GM18867 (cell line): ENCODE measurements at regions not wholly inside any gene's neighbourhood (a gene's known extent, or its start where the extent isn't known, plus 50 kb on each side); places are given as distances from the start of the nearest gene placed in this dataset.
"Not testable (repeated sequence)": the region's sequence is repeated elsewhere in the genome, so short reads cannot be mapped to it uniquely, and the experiment has no call there.

ENCODE experiments used
- ATAC-seq: cut with Tn5 transposase; IDR thresholded peaks from one replicate; pipeline ENCODE4 v1.9.1; 2021; ENCODE audit warnings: mild to moderate bottlenecking, moderate library complexity; ENCODE audit not compliant: unreplicated experiment

- ATAC-seq = peak; percentile 80
Observed at GRCh38 chr4:116702949-116703348, 382.4 kb downstream of the TRAM1L1 start.

DNA sequence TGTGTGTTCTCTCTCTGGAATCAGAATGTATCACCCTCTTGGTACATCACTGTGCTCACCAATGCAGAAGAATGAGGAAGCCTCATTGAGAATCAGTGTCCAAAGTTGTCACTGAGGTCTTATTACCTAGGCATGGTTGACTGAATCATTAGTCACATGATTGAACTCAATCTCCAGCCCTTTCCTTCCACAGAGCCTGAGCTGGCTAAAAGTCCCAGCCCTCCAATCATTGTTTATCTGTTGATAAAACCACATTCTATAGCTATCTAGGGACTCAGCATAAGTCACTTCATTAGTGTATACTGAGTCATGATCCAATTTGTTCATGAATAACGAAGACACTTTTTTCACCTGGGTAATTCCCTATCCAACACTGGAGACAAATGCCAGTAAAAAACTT, 396.8 kb downstream of the TRAM1L1 start:
- ATAC-seq = no peak

DNA sequence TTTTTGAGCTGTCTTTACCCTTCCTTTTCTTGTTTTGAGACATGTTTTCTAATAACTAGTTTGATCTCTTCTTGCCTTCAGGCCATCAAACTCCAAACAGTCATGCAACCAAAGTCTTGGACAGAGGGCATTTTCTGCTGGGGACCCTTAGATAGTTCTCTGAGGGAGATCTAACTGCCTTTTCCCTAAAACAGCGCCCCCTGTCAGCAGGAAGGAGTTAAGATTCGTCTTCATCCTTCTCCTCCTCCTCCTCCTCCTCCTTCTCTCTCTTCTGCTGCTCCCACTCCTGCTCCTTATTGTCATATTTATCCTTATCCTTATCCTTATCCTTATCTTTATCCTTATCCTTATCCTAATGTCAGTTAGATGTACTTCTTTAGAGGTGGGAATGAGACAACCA, 417.2 kb downstream of the TRAM1L1 start:
- no peak for ATAC-seq

GRCh38 chr4:116665716-116666115, 419.7 kb downstream of the TRAM1L1 start:
- no peak for ATAC-seq

- ATAC-seq = no peak
Observed at GRCh38 chr4:116664198-116664597, 421.2 kb downstream of the TRAM1L1 start.

DNA sequence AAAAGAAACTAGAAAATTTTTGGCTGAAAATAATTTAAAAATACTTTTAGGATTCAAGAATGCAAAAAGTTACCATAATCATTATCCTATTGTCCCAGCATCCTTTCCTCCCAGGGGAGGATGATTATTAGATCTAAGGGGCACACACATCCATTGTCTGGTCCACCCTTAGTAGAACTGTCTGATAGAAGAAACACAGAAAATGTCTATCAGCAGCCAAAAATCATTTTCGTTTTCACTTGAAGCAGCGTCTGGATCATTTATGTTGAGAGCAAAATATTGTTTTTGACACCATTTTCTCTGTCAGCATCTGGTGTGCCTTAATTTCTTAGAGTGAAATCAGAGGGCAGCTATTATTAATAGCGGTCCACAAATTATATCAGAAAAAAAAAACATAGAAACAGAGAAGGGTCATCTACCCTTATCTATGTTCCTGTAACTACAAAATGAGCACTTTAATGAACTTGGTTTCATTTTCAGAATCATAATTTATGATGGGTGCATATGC, 446.3 kb downstream of the TRAM1L1 start:
- ATAC-seq = peak; percentile 47

DNA sequence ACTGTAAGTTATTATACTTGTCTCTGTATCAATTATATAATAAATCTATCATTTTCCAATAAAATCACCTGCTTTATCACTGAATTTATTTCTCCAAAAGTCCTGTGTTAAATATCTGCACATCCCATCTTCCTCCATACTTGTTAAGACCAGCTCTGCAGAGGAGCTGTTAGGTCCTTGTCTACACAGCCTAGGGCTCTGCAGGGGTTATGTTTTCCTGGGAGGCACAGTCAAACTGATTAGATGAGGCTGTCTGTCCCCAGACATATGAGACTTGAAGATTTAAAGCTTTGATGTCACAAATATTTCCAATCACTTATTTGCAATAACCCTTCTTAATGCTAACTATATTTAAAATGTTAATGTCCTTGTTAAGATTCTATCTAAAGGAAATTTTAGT, 446.8 kb downstream of the TRAM1L1 start:
- ATAC-seq = no peak

DNA sequence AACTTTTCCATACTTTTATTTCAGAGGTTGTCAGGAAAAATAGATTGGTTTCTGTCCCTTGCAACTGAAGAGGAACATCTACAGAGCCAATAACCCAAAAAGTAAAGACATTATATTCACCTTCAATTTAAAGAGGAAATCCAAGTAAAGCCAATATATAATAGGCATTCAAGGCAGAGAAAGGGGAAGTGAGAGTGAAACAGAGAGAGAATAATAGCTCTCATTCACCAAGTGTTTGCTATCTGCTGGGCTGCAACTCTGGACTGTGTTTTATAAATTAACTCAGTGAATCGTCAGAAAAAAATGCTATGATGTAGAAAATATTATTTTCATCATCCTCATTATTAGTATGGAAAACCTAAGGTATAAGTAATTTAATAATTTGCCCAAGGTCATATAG, 448.5 kb downstream of the TRAM1L1 start:
- ATAC-seq = peak; percentile 98

- ATAC-seq = no peak
Observed at GRCh38 chr4:116632269-116632668, 453.1 kb downstream of the TRAM1L1 start.

- no peak for ATAC-seq
Observed at GRCh38 chr4:116628598-116628997, 456.8 kb downstream of the TRAM1L1 start.

DNA sequence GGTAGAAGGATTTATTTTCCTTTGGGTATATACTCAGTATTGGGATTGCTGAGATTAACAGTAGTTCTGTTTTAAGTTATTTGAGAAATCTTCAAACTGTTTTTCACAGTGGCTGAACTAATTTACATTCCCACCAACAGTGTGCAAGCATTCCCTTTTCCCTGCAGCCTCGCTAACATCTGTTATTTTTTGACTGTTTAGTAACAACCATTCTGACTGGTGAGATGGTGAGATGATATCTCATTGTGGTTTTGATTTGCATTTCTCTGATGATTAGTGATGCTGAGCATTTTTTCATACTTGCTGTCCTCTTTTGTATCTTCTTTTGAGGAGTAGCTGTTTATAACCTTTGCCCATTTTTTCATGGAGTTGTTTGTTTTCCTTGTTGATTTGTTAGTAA, 457.8 kb downstream of the TRAM1L1 start:
- no peak for ATAC-seq

DNA sequence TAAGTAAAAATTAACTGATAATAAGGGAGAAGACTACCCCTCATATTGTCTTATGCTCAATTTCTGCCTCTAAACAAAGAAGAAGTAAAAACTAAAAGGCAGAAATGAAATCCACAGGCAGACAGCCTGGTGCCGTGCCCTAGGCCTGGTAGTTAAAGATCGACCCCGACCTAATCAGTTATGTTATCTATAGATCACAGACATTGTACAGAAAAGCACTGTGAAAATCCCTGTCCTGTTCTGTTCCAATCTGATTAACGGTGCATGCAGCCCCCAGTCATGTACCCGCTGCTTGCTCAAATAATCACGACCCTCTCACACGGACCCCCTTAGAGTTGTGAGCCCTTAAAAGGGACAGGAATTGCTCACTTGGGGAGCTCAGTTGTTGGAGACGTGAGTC, 465.9 kb downstream of the TRAM1L1 start:
- not testable (repeated sequence) for ATAC-seq

DNA sequence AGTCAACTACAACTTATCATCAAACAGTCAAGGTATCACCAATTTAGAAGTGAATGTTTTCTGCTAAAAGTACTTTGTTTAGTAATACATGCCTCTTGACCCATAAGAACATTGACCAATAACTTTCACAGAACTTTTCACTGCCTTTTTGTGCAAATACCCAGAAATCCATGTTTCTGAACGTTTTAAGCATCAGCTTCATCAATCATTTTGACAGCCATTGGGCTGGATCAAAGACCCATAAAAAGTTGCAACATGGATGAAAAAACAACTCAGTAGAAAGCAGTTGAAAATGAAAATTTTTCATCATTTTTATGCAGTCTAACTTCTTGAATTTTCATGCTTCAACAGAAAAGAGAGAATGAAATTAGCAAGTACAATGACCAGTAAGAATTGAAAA, 466.7 kb downstream of the TRAM1L1 start:
- no peak for ATAC-seq

DNA sequence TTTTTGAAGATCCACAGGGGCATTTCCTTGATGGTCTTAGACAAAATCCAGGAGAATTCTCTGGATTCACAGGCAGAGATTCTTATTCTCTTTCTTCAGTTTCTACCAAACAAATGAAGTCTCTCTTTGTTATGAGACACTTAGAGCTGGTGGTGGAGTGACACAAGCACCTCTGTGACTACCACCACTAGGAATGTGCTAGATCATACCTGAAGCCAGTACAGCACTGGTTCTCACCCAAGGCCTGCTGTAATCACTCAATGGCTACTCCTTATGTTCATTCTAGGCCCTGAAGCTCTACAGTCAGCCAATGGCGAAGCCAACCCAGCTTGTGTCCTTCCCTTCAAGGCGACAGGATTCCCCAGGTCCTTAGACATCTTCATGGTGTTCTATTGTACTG, 482.3 kb downstream of the TRAM1L1 start:
- no peak for ATAC-seq

GRCh38 chr4:116599859-116600258, 485.5 kb downstream of the TRAM1L1 start:
- peak; percentile 46 for ATAC-seq

DNA sequence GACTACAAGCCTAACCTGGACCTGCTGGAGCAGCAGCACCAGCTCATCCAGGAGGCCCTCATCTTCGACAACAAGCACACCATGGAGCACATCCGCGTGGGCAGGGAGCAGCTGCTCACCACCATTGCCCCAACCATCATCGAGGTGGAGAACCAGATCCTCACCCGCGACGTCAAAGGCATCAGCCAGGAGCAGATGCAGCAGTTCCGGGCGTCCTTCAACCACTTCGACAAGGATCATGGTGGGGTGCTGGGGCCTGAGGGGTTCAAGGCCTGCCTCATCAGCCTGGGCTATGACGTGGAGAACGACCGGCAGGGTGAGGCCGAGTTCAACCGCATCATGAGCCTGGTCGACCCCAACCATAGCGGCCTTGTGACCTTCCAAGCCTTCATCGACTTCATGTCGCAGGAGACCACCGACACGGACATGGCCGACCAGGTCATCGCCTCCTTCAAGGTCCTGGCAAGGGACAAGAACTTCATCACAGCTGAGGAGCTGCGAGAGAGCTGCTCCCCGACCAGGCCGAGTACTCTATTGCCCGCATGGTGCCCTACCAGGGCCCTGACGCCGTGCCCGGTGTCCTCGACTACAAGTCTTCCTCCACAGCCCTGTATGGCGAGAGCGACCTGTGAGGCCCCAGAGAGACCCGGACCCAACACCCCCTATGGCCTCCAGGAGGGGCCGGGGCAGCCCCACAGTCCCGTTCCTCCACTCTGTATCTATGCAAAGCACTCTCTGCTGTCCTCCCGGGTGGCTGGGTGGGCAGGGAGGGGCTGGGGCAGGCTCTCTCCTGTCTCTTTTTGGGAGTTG, 486.2 kb downstream of the TRAM1L1 start:
- ATAC-seq = no peak

- ATAC-seq = no peak
Observed at GRCh38 chr4:116598155-116598979, 487.0 kb downstream of the TRAM1L1 start.

DNA sequence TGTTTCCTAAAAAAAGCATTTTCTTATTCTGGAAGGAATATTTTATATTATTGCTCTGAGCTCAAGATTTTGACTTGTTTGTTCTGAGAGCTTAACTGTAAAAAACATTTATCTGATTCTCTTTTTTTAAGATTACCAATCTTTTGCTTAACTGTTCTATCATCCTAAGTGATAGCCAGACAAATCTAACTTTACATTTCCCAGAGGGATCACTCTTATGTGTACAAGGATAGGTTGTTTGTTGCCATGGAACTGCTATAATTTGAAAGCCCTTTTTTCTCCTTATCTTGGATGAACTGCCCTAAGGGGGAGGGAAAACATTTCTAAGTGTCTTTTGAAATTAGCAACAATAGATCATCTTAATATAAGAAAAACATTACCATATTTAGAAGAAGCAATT, 494.7 kb downstream of the TRAM1L1 start:
- ATAC-seq = no peak

DNA sequence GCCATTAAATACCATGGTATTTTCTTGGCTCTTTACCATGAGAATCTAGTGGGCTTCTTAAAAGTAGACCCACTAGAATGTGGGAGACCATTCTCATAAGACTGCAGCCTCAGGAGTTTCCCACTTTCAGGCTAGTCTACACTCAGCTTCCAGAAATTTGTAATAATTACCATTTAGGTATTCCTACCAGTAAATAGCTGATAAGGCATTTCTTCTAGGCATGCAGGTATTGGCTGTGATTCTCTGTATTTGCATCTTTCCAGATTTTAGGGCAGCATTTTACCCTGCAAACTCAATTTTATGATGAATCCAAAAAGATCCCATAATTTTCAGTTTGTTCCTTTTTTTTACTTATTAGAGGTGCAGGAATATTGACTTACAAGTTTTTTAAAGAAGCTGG, 496.6 kb downstream of the TRAM1L1 start:
- ATAC-seq = no peak

GRCh38 chr4:116585246-116585645, 500.1 kb downstream of the TRAM1L1 start:
- no peak for ATAC-seq

GRCh38 chr4:116577321-116577720, 508.1 kb downstream of the TRAM1L1 start:
- no peak for ATAC-seq

DNA sequence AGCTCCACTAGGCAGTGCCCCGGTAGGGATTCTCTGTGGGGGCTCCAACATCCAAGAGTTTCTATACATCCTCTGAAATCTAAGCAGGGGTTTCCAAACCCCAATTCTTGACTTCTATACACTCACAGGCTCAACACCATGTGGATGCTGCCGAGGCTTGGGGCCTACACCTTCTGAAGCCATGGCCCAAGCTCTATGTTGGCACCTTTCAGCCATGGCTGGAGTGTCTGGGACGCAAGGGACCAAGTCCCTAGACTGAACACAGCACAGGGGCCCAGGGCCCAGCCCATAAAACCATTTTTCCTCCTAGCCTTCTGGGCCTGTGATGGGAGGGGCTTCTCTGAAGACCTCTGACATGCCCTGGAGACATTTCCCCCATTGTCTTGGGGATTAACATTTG, 511.8 kb downstream of the TRAM1L1 start:
- ATAC-seq = no peak
